Retinal pigment epithelial cell (primary cell): ENCODE measurements at regions not wholly inside any gene's neighbourhood (a gene's known extent, or its start where the extent isn't known, plus 50 kb on each side); places are given as distances from the start of the nearest gene placed in this dataset.
"Not testable (repeated sequence)": the region's sequence is repeated elsewhere in the genome, so short reads cannot be mapped to it uniquely, and the experiment has no call there.

Experiments used
- DNase-seq: peaks from one replicate; pipeline ENCODE4 v3.0.0-alpha.2; 2010; ENCODE audit warnings: low read depth
- H3K4me3 ChIP-seq: 2 replicates; pipeline ENCODE4 v1.5.1; 2011; ENCODE audit warnings: mild to moderate bottlenecking, low read length, control low read depth, moderate library complexity
- TF ChIP-seq, protein P1 (sequence below): conservative IDR thresholded peaks from 2 replicates; pipeline ENCODE4 v1.5.1; 2011; ENCODE audit warnings: low read depth, low read length, control low read depth, inconsistent platforms

DNA sequence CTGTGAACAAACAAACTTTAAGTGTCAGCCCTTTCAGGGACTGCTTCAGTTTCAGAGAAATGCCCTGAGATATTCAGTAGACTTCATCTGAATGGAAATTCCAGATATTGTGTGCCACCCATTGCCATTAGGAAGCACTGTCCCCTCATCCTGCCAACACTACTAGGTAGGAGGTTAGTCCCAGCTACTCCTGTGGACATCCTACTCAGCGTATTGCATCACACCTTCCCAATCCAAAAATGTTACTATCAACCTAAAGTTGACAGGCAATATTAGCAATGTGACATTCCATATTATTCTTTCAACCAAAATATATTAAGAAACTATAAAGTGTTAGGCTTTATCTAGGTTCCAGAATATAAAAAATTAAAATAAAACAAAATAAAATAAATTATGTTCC lies 552.0 kb upstream of the ST8SIA4 start:
- TF ChIP-seq, protein P1, sequence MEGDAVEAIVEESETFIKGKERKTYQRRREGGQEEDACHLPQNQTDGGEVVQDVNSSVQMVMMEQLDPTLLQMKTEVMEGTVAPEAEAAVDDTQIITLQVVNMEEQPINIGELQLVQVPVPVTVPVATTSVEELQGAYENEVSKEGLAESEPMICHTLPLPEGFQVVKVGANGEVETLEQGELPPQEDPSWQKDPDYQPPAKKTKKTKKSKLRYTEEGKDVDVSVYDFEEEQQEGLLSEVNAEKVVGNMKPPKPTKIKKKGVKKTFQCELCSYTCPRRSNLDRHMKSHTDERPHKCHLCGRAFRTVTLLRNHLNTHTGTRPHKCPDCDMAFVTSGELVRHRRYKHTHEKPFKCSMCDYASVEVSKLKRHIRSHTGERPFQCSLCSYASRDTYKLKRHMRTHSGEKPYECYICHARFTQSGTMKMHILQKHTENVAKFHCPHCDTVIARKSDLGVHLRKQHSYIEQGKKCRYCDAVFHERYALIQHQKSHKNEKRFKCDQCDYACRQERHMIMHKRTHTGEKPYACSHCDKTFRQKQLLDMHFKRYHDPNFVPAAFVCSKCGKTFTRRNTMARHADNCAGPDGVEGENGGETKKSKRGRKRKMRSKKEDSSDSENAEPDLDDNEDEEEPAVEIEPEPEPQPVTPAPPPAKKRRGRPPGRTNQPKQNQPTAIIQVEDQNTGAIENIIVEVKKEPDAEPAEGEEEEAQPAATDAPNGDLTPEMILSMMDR, result no peak

DNA sequence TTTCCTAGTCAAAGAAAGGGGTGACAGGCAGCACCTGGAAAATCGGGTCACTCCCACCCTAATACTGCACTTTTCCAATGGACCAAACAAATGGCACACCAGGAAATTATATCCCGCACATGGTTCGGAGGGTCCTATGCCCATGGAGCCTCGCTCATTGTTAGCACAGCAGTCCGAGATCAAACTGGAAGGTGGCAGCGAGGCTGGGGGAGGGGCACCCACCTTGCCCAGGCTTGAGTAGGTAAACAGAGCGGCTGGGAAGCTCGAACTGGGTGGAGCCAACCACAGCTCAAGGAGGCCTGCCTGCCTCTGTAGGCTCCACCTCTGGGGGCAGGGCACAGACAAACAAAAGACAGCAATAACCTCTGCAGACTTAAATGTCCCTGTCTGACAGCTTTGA lies 539.2 kb upstream of the ST8SIA4 start:
- H3K4me3 ChIP-seq, DNase-seq: not testable (repeated sequence)

More for the DNA sequence above, 552.0 kb upstream of the ST8SIA4 start:
- no peak overlapping the region for H3K4me3 ChIP-seq
- no peak for DNase-seq

DNA sequence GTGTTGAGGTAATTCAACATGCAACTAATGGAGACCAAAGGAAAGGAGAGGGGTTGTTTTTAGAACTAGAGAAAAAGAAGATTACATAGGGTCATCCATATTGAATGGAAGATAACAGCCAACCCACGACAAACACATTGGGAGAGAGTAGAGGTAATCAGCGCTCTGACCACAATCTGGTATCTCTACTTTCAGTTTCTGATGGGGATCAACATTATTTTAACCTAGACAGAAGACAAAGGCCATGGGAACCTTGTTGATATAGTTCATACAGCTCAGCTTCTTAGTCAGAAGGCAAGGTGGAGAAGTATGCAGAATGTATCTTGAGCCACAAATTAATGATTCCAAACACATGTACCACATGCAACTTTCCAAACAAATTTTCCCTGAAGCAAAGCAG lies 537.1 kb upstream of the ST8SIA4 start:
- H3K4me3 ChIP-seq, result no peak overlapping the region
- TF ChIP-seq, protein P1, result no peak
- no peak for DNase-seq

DNA sequence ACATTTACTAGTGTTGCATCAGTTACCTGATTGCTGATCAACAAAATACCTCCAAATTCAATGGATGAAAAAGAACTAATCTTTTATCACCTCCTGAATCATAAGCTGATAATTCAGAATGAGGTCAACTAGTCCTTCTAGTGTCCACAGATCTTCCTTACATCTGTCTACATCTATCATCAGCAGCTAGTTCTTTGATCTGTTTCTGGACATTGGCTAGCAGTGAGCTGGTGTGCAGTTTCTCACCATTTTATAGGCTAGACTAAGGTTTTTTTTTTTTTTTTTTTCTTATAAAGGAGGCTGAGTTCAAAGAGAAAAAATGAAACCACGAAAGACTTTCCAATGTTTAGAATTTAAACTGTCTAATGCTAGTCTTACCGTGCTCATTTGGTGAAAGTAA lies 534.3 kb upstream of the ST8SIA4 start:
- DNase-seq, result no peak
- no peak overlapping the region for H3K4me3 ChIP-seq
- TF ChIP-seq, protein P1, result no peak

DNA sequence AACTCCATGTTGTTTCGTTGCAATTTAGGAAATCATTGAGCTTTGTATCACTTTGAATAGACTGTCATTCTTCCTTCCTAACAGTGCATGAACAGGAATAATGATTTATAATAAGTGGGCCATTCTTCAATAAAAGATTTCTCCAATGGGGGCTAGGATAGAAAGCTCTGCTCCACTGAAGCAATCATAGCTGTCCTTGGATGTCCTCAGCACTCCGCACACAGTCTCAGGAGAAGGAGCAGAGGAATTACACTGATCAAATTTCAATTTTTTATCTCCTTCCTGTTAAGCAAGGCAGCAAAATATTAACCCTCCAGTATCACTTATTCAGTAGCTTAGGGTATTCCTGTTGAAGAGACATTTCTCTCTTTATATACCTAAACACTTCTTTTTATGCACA lies 532.7 kb upstream of the ST8SIA4 start:
- TF ChIP-seq, protein P1, result no peak
- H3K4me3 ChIP-seq, result no peak overlapping the region
- no peak for DNase-seq

DNA sequence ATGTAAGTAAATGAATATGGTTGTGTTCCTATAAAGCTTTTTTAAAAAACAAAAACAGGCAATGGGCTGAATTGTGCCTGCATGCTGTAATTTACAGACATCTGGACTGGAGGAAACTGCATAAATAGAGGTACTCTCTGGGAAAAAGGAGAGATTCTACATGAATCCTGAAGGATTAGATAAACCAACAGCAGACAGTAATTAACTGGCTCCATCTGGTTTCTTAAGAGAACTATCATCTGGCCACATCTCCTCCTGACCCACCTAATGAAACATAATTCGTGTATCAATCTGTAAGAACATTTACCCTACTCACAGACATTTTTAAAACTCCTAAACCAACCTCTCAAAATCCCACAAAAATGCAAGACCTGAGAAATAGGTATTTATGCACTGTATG lies 528.1 kb upstream of the ST8SIA4 start:
- DNase-seq, result no peak
- H3K4me3 ChIP-seq, result no peak overlapping the region
- TF ChIP-seq, protein P1, result no peak

DNA sequence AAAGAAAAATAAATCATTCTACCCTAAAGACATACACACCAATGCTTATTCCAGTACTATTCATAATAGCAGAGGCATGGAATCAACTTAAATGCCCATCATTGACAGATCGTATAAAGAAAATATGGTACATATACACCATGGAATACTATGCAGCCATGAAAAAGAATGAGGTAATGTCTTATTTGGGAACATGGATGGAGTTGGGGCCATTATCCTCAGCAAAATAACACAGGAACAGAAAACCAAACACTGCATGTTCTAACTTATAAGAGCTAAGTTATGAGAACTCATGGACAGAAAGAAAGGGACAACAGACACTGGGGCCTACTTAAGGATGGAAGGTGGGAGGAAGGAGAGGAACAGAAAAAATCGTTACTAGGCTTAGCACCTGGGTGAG lies 527.5 kb upstream of the ST8SIA4 start:
- no peak overlapping the region for H3K4me3 ChIP-seq
- TF ChIP-seq, protein P1, result no peak
- DNase-seq, result no peak

DNA sequence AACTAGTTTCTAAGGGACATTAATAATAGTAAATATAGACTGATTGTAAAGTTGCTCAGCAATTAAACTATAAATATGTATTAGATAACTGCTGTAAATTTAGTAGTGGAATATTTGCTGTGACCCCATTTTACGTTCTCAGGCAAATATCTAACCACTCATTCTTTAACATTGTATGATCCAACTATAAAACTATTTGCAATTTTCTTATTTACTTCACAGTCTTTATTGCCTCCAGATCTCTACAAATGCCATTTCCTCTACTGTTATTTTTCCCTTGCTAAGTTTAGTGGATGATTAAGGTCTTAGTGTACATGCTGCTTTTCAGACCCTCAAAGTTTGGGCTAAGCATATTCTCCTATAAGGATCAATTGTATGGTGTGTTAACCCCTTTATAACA lies 526.2 kb upstream of the ST8SIA4 start:
- TF ChIP-seq, protein P1, result no peak
- DNase-seq, result no peak
- no peak overlapping the region for H3K4me3 ChIP-seq
